GM23338 (cell line): ENCODE measurements at regions not wholly inside any gene's neighbourhood (a gene's known extent, or its start where the extent isn't known, plus 50 kb on each side); places are given as distances from the start of the nearest gene placed in this dataset.

Experiments used
- ATAC-seq: fragments of 200-7000 bp; cut with Tn5 transposase; 3 replicates; pipeline ENCODE4 v1.9.1; 2020
- DNase-seq: peaks from one replicate; pipeline ENCODE4 v3.0.0-alpha.2; 2015; ENCODE audit warnings: low spot score
- H2AFZ ChIP-seq: fragments of 200-600 bp; sonication (generic); 2 replicates; pipeline ENCODE4 v1.8.0; 2016; ENCODE audit warnings: antibody characterized with exemption, mild to moderate bottlenecking, moderate library complexity
- H3F3A ChIP-seq: fragments of 200-600 bp; sonication (generic); replicated peaks from 2 replicates; pipeline ENCODE4 v1.8.0; 2017; ENCODE audit warnings: antibody characterized with exemption, mixed run types, low read depth
- H3K27ac ChIP-seq: fragments of 200-600 bp; sonication (generic); 2 replicates; pipeline ENCODE4 v1.6.1; 2016; ENCODE audit warnings: low read depth
- H3K27me3 ChIP-seq: fragments of 200-600 bp; sonication (generic); 2 replicates; pipeline ENCODE4 v1.8.0; 2016; ENCODE audit warnings: mild to moderate bottlenecking, mixed run types, moderate library complexity; ENCODE audit not compliant: insufficient read depth
- H3K36me3 ChIP-seq: fragments of 200-600 bp; sonication (generic); 2 replicates; pipeline ENCODE4 v1.8.0; 2016; ENCODE audit warnings: mild to moderate bottlenecking; ENCODE audit not compliant: insufficient read depth
- H3K4me1 ChIP-seq: fragments of 200-600 bp; sonication (generic); 2 replicates; pipeline ENCODE4 v1.8.0; 2016; ENCODE audit warnings: mild to moderate bottlenecking, moderate library complexity; ENCODE audit not compliant: insufficient read depth
- H3K4me2 ChIP-seq: fragments of 200-600 bp; sonication (generic); 2 replicates; pipeline ENCODE4 v1.7.1; 2017; ENCODE audit warnings: mixed run types
- H3K4me3 ChIP-seq: fragments of 200-600 bp; sonication (generic); 2 replicates; pipeline ENCODE4 v1.6.1; 2016; ENCODE audit warnings: mixed run types
- H3K79me2 ChIP-seq: fragments of 200-600 bp; sonication (generic); replicated peaks from 2 replicates; pipeline ENCODE4 v1.8.0; 2017; ENCODE audit warnings: mild to moderate bottlenecking; ENCODE audit not compliant: insufficient read depth
- H3K9me2 ChIP-seq: fragments of 200-600 bp; sonication (generic); 2 replicates; pipeline ENCODE4 v1.8.0; 2017; ENCODE audit not compliant: insufficient read depth
- H4K20me1 ChIP-seq: fragments of 200-600 bp; sonication (generic); replicated peaks from 2 replicates; pipeline ENCODE4 v1.8.0; 2017; ENCODE audit warnings: mild to moderate bottlenecking; ENCODE audit not compliant: insufficient read depth
- H3K27ac Mint-ChIP-seq: 2 replicates; pipeline ENCODE4 v1.8.0; 2020; ENCODE audit warnings: inconsistent platforms, mild to moderate bottlenecking, moderate library complexity, mixed read lengths
- H3K27me3 Mint-ChIP-seq: 3 replicates; pipeline ENCODE4 v1.8.0; 2022; ENCODE audit warnings: low read depth, mild to moderate bottlenecking, moderate library complexity, mixed read lengths, inconsistent platforms; ENCODE audit not compliant: insufficient read depth, poor library complexity
- H3K36me3 Mint-ChIP-seq: 3 replicates; pipeline ENCODE4 v1.8.0; 2021; ENCODE audit warnings: low read depth, mild to moderate bottlenecking, inconsistent platforms, moderate library complexity, mixed read lengths
- H3K4me1 Mint-ChIP-seq: 3 replicates; pipeline ENCODE4 v1.8.0; 2020; ENCODE audit warnings: mild to moderate bottlenecking, inconsistent platforms, mixed read lengths
- H3K4me3 Mint-ChIP-seq: 3 replicates; pipeline ENCODE4 v1.8.0; 2021; ENCODE audit warnings: moderate library complexity, mild to moderate bottlenecking, inconsistent platforms, mixed read lengths
- H3K9me3 Mint-ChIP-seq: 3 replicates; pipeline ENCODE4 v1.8.0; 2020; ENCODE audit warnings: moderate library complexity, mild to moderate bottlenecking, inconsistent platforms, mixed read lengths
- CREB1 ChIP-seq: fragments of 250-450 bp; sonication (Bioruptor Pico); IDR thresholded peaks from 2 replicates; pipeline ENCODE4 v1.5.0; 2020; ENCODE audit warnings: low read depth, mild to moderate bottlenecking, moderate library complexity
- EZH2 ChIP-seq: fragments of 200-600 bp; sonication (generic); IDR thresholded peaks from one replicate; pipeline ENCODE4 v1.8.0; 2017; ENCODE audit warnings: antibody characterized with exemption, mild to moderate bottlenecking, low read depth; ENCODE audit not compliant: unreplicated experiment
- JUNB ChIP-seq: IDR thresholded peaks from one replicate; pipeline ENCODE4 v1.6.1; 2016; ENCODE audit warnings: antibody characterized with exemption; ENCODE audit not compliant: unreplicated experiment
- NANOG ChIP-seq: IDR thresholded peaks from 2 replicates; pipeline ENCODE4 v1.6.1; 2016; ENCODE audit warnings: antibody characterized with exemption, borderline replicate concordance
- POLR2AphosphoS5 ChIP-seq: IDR thresholded peaks from 2 replicates; pipeline ENCODE4 v1.6.1; 2016; ENCODE audit warnings: antibody characterized with exemption, low read depth
- ZNF114 ChIP-seq: fragments of 250-450 bp; sonication (Bioruptor Pico); IDR thresholded peaks from 2 replicates; pipeline ENCODE4 v1.5.0; 2020; ENCODE audit warnings: mild to moderate bottlenecking, moderate library complexity
- TF ChIP-seq, protein P1 (sequence below): IDR thresholded peaks from 2 replicates; pipeline ENCODE4 v1.6.1; 2016; ENCODE audit warnings: antibody characterized with exemption
- TF ChIP-seq, protein P2 (sequence below): IDR thresholded peaks from one replicate; pipeline ENCODE4 v1.6.1; 2018; ENCODE audit warnings: antibody characterized with exemption; ENCODE audit not compliant: unreplicated experiment
- TF ChIP-seq, protein P3 (sequence below): fragments of 250-450 bp; sonication (Bioruptor Pico); IDR thresholded peaks from 2 replicates; pipeline ENCODE4 v1.5.0; 2020; ENCODE audit warnings: mild to moderate bottlenecking, moderate library complexity

DNA sequence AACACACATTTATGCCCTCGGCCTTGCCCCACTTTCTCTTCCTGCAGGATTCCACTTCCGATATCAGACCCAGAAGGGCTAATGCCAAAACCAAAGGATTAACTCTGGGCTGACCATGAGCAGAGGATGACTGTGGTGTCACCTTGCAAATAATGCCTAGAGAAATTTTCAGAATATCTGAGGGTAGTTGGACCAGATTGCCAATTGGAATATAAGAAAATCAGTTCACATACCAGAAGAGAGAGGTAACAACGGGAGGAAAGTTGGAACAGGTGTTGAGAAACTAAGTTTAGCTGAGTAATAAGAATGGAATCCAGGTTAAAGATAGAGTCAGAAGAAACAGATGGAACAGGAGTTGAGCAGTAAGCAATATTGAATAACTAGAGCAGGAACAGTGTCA, 232.7 kb upstream of the UBE2E3 start (continued):
- TF ChIP-seq, protein P1, sequence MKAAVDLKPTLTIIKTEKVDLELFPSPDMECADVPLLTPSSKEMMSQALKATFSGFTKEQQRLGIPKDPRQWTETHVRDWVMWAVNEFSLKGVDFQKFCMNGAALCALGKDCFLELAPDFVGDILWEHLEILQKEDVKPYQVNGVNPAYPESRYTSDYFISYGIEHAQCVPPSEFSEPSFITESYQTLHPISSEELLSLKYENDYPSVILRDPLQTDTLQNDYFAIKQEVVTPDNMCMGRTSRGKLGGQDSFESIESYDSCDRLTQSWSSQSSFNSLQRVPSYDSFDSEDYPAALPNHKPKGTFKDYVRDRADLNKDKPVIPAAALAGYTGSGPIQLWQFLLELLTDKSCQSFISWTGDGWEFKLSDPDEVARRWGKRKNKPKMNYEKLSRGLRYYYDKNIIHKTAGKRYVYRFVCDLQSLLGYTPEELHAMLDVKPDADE, result no peak
- TF ChIP-seq ZNF114 (CRISPR knock-in tag) (no peak), JUNB (no peak)
- TF ChIP-seq, protein P2, sequence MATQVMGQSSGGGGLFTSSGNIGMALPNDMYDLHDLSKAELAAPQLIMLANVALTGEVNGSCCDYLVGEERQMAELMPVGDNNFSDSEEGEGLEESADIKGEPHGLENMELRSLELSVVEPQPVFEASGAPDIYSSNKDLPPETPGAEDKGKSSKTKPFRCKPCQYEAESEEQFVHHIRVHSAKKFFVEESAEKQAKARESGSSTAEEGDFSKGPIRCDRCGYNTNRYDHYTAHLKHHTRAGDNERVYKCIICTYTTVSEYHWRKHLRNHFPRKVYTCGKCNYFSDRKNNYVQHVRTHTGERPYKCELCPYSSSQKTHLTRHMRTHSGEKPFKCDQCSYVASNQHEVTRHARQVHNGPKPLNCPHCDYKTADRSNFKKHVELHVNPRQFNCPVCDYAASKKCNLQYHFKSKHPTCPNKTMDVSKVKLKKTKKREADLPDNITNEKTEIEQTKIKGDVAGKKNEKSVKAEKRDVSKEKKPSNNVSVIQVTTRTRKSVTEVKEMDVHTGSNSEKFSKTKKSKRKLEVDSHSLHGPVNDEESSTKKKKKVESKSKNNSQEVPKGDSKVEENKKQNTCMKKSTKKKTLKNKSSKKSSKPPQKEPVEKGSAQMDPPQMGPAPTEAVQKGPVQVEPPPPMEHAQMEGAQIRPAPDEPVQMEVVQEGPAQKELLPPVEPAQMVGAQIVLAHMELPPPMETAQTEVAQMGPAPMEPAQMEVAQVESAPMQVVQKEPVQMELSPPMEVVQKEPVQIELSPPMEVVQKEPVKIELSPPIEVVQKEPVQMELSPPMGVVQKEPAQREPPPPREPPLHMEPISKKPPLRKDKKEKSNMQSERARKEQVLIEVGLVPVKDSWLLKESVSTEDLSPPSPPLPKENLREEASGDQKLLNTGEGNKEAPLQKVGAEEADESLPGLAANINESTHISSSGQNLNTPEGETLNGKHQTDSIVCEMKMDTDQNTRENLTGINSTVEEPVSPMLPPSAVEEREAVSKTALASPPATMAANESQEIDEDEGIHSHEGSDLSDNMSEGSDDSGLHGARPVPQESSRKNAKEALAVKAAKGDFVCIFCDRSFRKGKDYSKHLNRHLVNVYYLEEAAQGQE, result no peak

DNA sequence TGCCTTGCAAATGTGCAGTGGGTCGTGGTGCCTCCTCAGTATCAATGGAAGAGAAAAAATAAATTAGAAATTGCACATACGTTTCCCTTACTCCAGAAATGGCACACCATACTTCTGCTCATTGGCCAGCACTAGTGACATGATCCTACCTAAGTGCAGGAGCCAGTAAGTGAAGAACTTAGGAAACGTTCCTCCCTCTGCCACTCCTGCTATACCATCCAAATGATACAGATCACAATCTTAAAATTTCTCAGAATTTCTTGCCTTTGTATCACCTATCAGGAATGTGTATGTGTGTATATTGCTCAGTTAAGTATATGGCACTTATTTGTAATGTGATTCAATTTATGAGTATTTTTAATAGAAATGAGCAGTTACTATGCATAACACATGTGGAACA, 237.0 kb upstream of the UBE2E3 start:
- H3K9me2 ChIP-seq, result no peaks in the 10 kb centered on the region
- Mint-ChIP-seq H3K27ac (no peak overlapping the region), H3K9me3 (no peaks in the 10 kb centered on the region), H3K36me3 (no peaks in the 10 kb centered on the region), H3K4me3 (no peak overlapping the region), H3K27me3 (peaks cover 2% of the 10 kb centered on the region), H3K4me1 (no peaks in the 10 kb centered on the region)
- no peaks in the 10 kb centered on the region for H3K27me3 ChIP-seq
- H3K4me1 ChIP-seq, result no peaks in the 10 kb centered on the region
- no peak overlapping the region for H3K27ac ChIP-seq
- H3K36me3 ChIP-seq, result no peaks in the 10 kb centered on the region
- no peaks in the 10 kb centered on the region for H4K20me1 ChIP-seq
- DNase-seq, result no peak
- H2AFZ ChIP-seq, result no peak overlapping the region
- no peak overlapping the region for H3K4me3 ChIP-seq
- ATAC-seq, result no peak
- H3F3A ChIP-seq, result no peaks in the 10 kb centered on the region
- H3K79me2 ChIP-seq, result no peaks in the 10 kb centered on the region
- H3K4me2 ChIP-seq, result no peak overlapping the region
- TF ChIP-seq, protein P3, sequence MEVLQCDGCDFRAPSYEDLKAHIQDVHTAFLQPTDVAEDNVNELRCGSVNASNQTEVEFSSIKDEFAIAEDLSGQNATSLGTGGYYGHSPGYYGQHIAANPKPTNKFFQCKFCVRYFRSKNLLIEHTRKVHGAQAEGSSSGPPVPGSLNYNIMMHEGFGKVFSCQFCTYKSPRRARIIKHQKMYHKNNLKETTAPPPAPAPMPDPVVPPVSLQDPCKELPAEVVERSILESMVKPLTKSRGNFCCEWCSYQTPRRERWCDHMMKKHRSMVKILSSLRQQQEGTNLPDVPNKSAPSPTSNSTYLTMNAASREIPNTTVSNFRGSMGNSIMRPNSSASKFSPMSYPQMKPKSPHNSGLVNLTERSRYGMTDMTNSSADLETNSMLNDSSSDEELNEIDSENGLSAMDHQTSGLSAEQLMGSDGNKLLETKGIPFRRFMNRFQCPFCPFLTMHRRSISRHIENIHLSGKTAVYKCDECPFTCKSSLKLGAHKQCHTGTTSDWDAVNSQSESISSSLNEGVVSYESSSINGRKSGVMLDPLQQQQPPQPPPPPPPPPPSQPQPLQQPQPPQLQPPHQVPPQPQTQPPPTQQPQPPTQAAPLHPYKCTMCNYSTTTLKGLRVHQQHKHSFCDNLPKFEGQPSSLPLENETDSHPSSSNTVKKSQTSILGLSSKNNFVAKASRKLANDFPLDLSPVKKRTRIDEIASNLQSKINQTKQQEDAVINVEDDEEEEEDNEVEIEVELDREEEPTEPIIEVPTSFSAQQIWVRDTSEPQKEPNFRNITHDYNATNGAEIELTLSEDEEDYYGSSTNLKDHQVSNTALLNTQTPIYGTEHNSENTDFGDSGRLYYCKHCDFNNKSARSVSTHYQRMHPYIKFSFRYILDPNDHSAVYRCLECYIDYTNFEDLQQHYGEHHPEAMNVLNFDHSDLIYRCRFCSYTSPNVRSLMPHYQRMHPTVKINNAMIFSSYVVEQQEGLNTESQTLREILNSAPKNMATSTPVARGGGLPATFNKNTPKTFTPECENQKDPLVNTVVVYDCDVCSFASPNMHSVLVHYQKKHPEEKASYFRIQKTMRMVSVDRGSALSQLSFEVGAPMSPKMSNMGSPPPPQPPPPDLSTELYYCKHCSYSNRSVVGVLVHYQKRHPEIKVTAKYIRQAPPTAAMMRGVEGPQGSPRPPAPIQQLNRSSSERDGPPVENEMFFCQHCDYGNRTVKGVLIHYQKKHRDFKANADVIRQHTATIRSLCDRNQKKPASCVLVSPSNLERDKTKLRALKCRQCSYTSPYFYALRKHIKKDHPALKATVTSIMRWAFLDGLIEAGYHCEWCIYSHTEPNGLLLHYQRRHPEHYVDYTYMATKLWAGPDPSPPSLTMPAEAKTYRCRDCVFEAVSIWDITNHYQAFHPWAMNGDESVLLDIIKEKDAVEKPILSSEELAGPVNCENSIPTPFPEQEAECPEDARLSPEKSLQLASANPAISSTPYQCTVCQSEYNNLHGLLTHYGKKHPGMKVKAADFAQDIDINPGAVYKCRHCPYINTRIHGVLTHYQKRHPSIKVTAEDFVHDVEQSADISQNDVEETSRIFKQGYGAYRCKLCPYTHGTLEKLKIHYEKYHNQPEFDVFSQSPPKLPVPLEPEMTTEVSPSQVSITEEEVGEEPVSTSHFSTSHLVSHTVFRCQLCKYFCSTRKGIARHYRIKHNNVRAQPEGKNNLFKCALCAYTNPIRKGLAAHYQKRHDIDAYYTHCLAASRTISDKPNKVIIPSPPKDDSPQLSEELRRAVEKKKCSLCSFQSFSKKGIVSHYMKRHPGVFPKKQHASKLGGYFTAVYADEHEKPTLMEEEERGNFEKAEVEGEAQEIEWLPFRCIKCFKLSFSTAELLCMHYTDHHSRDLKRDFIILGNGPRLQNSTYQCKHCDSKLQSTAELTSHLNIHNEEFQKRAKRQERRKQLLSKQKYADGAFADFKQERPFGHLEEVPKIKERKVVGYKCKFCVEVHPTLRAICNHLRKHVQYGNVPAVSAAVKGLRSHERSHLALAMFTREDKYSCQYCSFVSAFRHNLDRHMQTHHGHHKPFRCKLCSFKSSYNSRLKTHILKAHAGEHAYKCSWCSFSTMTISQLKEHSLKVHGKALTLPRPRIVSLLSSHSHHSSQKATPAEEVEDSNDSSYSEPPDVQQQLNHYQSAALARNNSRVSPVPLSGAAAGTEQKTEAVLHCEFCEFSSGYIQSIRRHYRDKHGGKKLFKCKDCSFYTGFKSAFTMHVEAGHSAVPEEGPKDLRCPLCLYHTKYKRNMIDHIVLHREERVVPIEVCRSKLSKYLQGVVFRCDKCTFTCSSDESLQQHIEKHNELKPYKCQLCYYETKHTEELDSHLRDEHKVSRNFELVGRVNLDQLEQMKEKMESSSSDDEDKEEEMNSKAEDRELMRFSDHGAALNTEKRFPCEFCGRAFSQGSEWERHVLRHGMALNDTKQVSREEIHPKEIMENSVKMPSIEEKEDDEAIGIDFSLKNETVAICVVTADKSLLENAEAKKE (CRISPR knock-in tag), result no peak
- TF ChIP-seq JUNB (no peak), NANOG (no peak), CREB1 (CRISPR knock-in tag) (no peak), EZH2 (no peak), ZNF114 (CRISPR knock-in tag) (no peak), POLR2AphosphoS5 (no peak)
- TF ChIP-seq, protein P1, result no peak
- TF ChIP-seq, protein P2, result no peak
